A549 (cell line): ENCODE measurements at regions not wholly inside any gene's neighbourhood (a gene's known extent, or its start where the extent isn't known, plus 50 kb on each side); places are given as distances from the start of the nearest gene placed in this dataset.
"Not testable (repeated sequence)": the region's sequence is repeated elsewhere in the genome, so short reads cannot be mapped to it uniquely, and the experiment has no call there.

ENCODE experiments used
- CBX8 ChIP-seq: fragments of 200-600 bp; sonication (generic); IDR thresholded peaks from 2 replicates; pipeline ENCODE4 v1.6.1; 2016
- CTCF ChIP-seq: fragments of >200 bp; sonication (Bioruptor Twin); formaldehyde crosslinking; IDR thresholded peaks from 3 replicates; pipeline ENCODE4 v1.5.1; 2016
- EP300 ChIP-seq, 2 experiments: fragments of >200 bp; sonication (Bioruptor Twin); formaldehyde crosslinking; IDR thresholded peaks; 2 replicates in 1 of 2; 3 replicates in 1 of 2; pipeline ENCODE4 v1.6.1; 2016 to 2017
- ESRRA ChIP-seq: fragments of 150-350 bp; IDR thresholded peaks from 2 replicates; pipeline ENCODE4 v1.6.1; 2014; ENCODE audit warnings: mild to moderate bottlenecking, low read length, borderline replicate concordance
- HOXA7 ChIP-seq: fragments of 250-450 bp; sonication (Bioruptor Pico); IDR thresholded peaks from 2 replicates; pipeline ENCODE4 v1.5.0; 2020; ENCODE audit warnings: mild to moderate bottlenecking, moderate library complexity
- JUN ChIP-seq, 2 experiments: fragments of >200 bp; sonication (Bioruptor Twin); formaldehyde crosslinking; IDR thresholded peaks; 2 replicates in 1 of 2; 3 replicates in 1 of 2; pipeline ENCODE4 v1.6.1; 2016 to 2017
- MAX ChIP-seq: IDR thresholded peaks from 2 replicates; pipeline ENCODE4 v1.6.1; 2012
- POLR2A ChIP-seq: IDR thresholded peaks from 2 replicates; pipeline ENCODE4 v1.6.1; 2012; ENCODE audit warnings: mild to moderate bottlenecking, low read length
- RAD21 ChIP-seq, 2 experiments: fragments of >200 bp in 1 of 2; sonication (Bioruptor Twin) in 1 of 2; formaldehyde crosslinking in 1 of 2; IDR thresholded peaks in 1 of 2; conservative IDR thresholded peaks in 1 of 2; 2 replicates in 1 of 2; 3 replicates in 1 of 2; pipeline ENCODE4 v1.6.1; 2012 to 2018; ENCODE audit warnings: inconsistent platforms in 1 of 2
- REST ChIP-seq: fragments of 200-600 bp; sonication (generic); IDR thresholded peaks from 2 replicates; pipeline ENCODE4 v1.6.1; 2016; ENCODE audit warnings: antibody characterized with exemption, mild to moderate bottlenecking, moderate library complexity
- RFX5 ChIP-seq: fragments of 450-650 bp; IDR thresholded peaks from 2 replicates; pipeline ENCODE4 v1.7.1; 2014; ENCODE audit warnings: antibody characterized with exemption, mild to moderate bottlenecking, moderate library complexity
- RNF2 ChIP-seq: fragments of 200-600 bp; sonication (generic); IDR thresholded peaks from 2 replicates; pipeline ENCODE4 v1.6.1; 2016; ENCODE audit warnings: low read depth, mild to moderate bottlenecking, antibody characterized with exemption, moderate library complexity, borderline replicate concordance
- TP53 ChIP-seq: fragments of 250-450 bp; sonication (Bioruptor Pico); IDR thresholded peaks from 2 replicates; pipeline ENCODE4 v1.5.0; 2021; ENCODE audit warnings: mild to moderate bottlenecking, moderate library complexity
- ZSCAN20 ChIP-seq: fragments of 250-450 bp; sonication (Bioruptor Pico); IDR thresholded peaks from 2 replicates; pipeline ENCODE4 v1.8.0; 2022; ENCODE audit warnings: mild to moderate bottlenecking, moderate library complexity

- TF ChIP-seq CTCF; TP53; POLR2A; CBX8; REST; JUN (IDR thresholded peaks at IDR 0.05); EP300 (IDR thresholded peaks at IDR 0.05); RAD21 (conservative IDR thresholded peaks at IDR 0.05 in 1 of 2, IDR thresholded peaks at IDR 0.05 in 1 of 2); ZSCAN20 (CRISPR knock-in tag); RNF2; HOXA7 (CRISPR knock-in tag); RFX5; MAX; ESRRA: not testable (repeated sequence)
Measured at GRCh38 chr9:66278809-66279208, 541.9 kb downstream of the FOXD4L4 start.
